GM21390 (cell line): ENCODE measurements at regions not wholly inside any gene's neighbourhood (a gene's known extent, or its start where the extent isn't known, plus 50 kb on each side); places are given as distances from the start of the nearest gene placed in this dataset.
"Not testable (repeated sequence)": the region's sequence is repeated elsewhere in the genome, so short reads cannot be mapped to it uniquely, and the experiment has no call there.

ENCODE experiments used
- ATAC-seq: cut with Tn5 transposase; IDR thresholded peaks from one replicate; pipeline ENCODE4 v1.9.1; 2021; ENCODE audit not compliant: unreplicated experiment

- no peak for ATAC-seq
Observed at GRCh38 chr11:134512571-134513538, 100.8 kb upstream of the B3GAT1 start.

- no peak for ATAC-seq
Observed at GRCh38 chr11:134512061-134512460, 100.0 kb upstream of the B3GAT1 start.

- no peak for ATAC-seq
Observed at GRCh38 chr11:134511255-134511654, 99.2 kb upstream of the B3GAT1 start.

- ATAC-seq = no peak
Observed at GRCh38 chr11:134510233-134511040, 98.4 kb upstream of the B3GAT1 start.

- ATAC-seq = no peak
Observed at GRCh38 chr11:134509381-134510232, 97.6 kb upstream of the B3GAT1 start.

- no peak for ATAC-seq
Observed at GRCh38 chr11:134508219-134508990, 96.4 kb upstream of the B3GAT1 start.

- ATAC-seq = no peak
Observed at GRCh38 chr11:134506046-134506445, 94.0 kb upstream of the B3GAT1 start.

- ATAC-seq = no peak
Observed at GRCh38 chr11:134505125-134505524, 93.1 kb upstream of the B3GAT1 start.

- no peak for ATAC-seq
Observed at GRCh38 chr11:134504146-134504905, 92.3 kb upstream of the B3GAT1 start.

GRCh38 chr11:134503596-134503995, 91.6 kb upstream of the B3GAT1 start:
- no peak for ATAC-seq

- no peak for ATAC-seq
Observed at GRCh38 chr11:134503100-134503499, 91.1 kb upstream of the B3GAT1 start.

GRCh38 chr11:134502153-134502550, 90.1 kb upstream of the B3GAT1 start:
- ATAC-seq = no peak

- no peak for ATAC-seq
Observed at GRCh38 chr11:134501406-134502152, 89.5 kb upstream of the B3GAT1 start.

- ATAC-seq = no peak
Observed at GRCh38 chr11:134500621-134501020, 88.6 kb upstream of the B3GAT1 start.

GRCh38 chr11:134499990-134500389, 87.9 kb upstream of the B3GAT1 start:
- ATAC-seq = no peak

GRCh38 chr11:134498326-134499139, 86.5 kb upstream of the B3GAT1 start:
- no peak for ATAC-seq

- ATAC-seq = no peak
Observed at GRCh38 chr11:134497586-134497985, 85.5 kb upstream of the B3GAT1 start.

GRCh38 chr11:134496058-134496457, 84.0 kb upstream of the B3GAT1 start:
- not testable (repeated sequence) for ATAC-seq
